HFF-Myc (cell line): ENCODE measurements at regions not wholly inside any gene's neighbourhood (a gene's known extent, or its start where the extent isn't known, plus 50 kb on each side); places are given as distances from the start of the nearest gene placed in this dataset.

Experiments
- DNase-seq: peaks from one replicate; pipeline ENCODE4 v3.0.0-alpha.2; 2011; ENCODE audit warnings: low read depth; ENCODE audit errors: extremely low read depth
- H3K4me3 ChIP-seq: replicated peaks from 2 replicates; pipeline ENCODE4 v1.5.1; 2011; ENCODE audit warnings: low read depth, mild to moderate bottlenecking, control low read depth, low read length
- CTCF ChIP-seq: IDR thresholded peaks from 2 replicates; pipeline ENCODE4 v1.5.1; 2012; ENCODE audit warnings: mild to moderate bottlenecking, low read depth, low read length, control low read depth; ENCODE audit errors: missing control alignments

- no peak for TF ChIP-seq CTCF
- no peak for DNase-seq
- H3K4me3 ChIP-seq = no peak overlapping the region
These were observed 526.8 kb downstream of the VGLL3 start for GRCh38 chr3:86464180-86464579.

- no peak for DNase-seq
- no peak overlapping the region for H3K4me3 ChIP-seq
- TF ChIP-seq CTCF = no peak
These were observed 539.2 kb downstream of the VGLL3 start for GRCh38 chr3:86451749-86452148.

- DNase-seq = no peak
- no peak overlapping the region for H3K4me3 ChIP-seq
- no peak for TF ChIP-seq CTCF
These were observed 552.4 kb downstream of the VGLL3 start for GRCh38 chr3:86438544-86438943.

- DNase-seq = no peak
- no peak overlapping the region for H3K4me3 ChIP-seq
- TF ChIP-seq CTCF = no peak
These were observed 563.6 kb downstream of the VGLL3 start for GRCh38 chr3:86427343-86427742.

GRCh38 chr3:86420990-86421739 is 569.8 kb downstream of the VGLL3 start:
- no peak for DNase-seq
- TF ChIP-seq CTCF = no peak
- no peak overlapping the region for H3K4me3 ChIP-seq

GRCh38 chr3:86418861-86419260 is 572.1 kb downstream of the VGLL3 start:
- no peak for TF ChIP-seq CTCF
- H3K4me3 ChIP-seq = no peak overlapping the region
- no peak for DNase-seq

- TF ChIP-seq CTCF = no peak
- DNase-seq = no peak
- no peak overlapping the region for H3K4me3 ChIP-seq
These were observed 574.6 kb downstream of the VGLL3 start for GRCh38 chr3:86416334-86416733.
